ENCODE measurements at regions not wholly inside any gene's neighbourhood (a gene's known extent, or its start where the extent isn't known, plus 50 kb on each side); places are given as distances from the start of the nearest gene placed in this dataset.

GRCh38 chr3:30226601-30227151 is 379.7 kb upstream of the TGFBR2 start:
- TF ChIP-seq POLR2A (IDR thresholded peaks at IDR 0.05; ENCODE audit: low read length), result no peak
- TF ChIP-seq GATA1 (IDR thresholded peaks at IDR 0.05; ENCODE audit: low read depth, low read length), result no peak
